ENCODE measurements at regions not wholly inside any gene's neighbourhood (a gene's known extent, or its start where the extent isn't known, plus 50 kb on each side); places are given as distances from the start of the nearest gene placed in this dataset.
A peak's percentile ranks its signal among the peaks of the same experiment; 100 is the strongest.
"Not testable (repeated sequence)": the region's sequence is repeated elsewhere in the genome, so short reads cannot be mapped to it uniquely, and the experiment has no call there.

GRCh38 chr14:101616202-101616601, 54.9 kb downstream of the DIO3 start:
- no peak for DNase-seq (ENCODE audit: low read depth in 3 of 3)

DNA sequence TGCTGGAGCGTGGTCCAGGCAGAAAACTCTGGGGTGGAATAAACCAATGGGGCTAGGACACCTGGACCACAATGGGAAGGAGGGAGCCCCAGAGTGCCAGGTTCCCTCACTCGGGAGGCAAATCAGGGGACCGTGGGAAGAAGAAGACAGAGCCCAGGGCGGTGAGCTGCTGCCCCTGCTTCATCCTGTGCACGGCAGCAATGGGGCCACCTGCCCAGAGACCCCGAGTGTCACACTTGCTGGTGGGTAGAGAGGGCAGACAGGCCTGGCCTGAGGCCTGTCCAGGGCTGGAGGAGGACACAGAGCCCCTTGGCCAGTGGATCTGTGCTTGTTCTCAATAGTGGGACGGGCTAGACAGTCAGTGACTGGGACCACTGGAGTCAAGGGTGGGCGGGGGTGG, 58.2 kb downstream of the DIO3 start:
- no peak for DNase-seq (ENCODE audit: low read depth in 3 of 3)

DNA sequence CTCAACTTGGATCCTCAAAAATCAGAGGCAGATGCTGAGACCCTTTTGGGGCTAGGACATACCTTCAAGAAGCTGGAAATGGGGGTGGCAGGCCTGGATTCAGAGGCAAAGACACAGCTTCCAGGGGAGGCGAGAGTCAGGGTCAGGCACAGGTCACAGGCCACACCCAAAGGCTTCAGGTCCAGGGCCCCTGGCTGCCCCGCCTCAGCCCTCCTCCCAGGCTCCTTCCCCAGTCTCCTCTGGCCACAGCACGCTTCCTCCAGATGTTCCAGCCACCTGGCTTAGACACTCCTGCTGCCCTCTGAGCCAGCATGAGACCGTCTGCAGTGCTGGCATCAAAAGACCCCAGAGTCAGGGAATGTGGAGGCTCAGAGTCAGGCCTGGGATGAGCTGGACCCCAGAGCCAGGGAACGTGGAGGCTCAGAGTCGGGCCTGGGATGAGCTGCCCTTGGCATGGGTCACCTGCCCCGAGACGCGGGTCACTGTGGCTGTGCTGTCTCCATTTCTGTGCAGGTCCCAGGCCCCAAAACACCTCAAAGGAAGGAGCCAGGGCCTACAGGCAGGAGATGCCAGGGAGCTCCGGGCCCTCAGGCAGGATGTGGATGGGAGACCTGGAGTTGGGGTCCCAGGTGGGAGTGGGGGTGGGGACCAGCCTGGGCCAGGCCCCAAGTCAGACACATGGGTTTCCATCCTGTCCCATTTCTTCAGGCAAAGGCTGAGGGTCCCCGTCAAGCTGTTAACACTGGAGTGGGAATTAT, 58.9 kb downstream of the DIO3 start:
- no peak for DNase-seq (ENCODE audit: low read depth in 3 of 3)

GRCh38 chr14:101620821-101621785, 59.8 kb downstream of the DIO3 start:
- DNase-seq (ENCODE audit: low read depth in 3 of 3) = no peak

- DNase-seq (ENCODE audit: low read depth in 3 of 3) = no peak
Measured at GRCh38 chr14:101622251-101623076, 61.2 kb downstream of the DIO3 start.

DNA sequence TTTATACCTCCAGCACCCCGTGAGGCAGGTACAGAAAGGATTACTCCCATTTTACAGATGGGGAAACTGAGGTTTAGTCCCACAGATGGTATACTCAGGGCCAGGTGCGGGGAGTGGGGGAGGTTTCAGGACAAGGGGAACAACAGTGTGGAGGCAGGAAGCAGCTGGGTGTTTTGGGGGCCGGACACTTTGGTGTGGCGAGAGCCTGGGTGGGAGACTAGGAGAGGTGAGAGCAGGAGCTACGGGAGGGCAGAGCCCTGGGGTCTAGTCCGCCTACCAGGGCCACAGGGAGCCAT, 61.7 kb downstream of the DIO3 start:
- no peak for DNase-seq (ENCODE audit: low read depth in 3 of 3)

DNA sequence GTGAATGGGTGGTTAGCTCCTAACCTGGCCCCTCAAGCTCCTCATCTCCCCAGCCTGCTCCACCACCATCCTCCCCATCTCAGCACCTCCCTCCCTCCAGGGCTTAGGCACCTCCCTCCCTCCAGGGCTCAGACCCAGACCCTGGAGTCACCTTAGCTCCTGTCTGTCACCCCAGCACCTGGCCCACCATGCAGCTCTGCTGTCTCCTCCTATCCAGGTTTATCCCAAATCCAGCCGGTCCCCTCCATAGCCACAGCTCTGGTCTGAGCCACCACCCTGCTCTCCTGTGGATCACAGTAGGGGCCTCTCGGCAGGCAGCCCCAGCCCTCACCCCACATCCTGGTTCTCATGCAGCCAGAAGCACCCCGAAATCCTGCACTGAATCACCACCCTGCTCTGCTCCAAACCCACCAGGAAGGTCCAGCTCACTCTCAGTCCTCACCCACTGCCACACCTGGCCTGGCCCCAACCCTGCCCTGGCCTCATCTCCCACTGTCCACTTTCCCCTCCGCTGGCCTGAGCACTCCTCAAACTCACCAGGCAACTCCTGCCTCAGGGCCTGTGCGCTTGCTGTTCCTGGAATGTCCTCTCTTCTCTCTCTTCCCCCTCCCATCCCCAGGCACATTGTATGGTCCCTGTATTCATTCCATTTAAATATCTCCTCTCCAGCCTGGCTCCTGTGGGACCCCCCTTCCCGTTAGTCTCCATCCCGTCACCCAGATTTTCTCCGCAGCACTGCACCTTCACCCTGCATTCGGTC, 62.6 kb downstream of the DIO3 start:
- DNase-seq (ENCODE audit: low read depth in 3 of 3) = no peak

DNA sequence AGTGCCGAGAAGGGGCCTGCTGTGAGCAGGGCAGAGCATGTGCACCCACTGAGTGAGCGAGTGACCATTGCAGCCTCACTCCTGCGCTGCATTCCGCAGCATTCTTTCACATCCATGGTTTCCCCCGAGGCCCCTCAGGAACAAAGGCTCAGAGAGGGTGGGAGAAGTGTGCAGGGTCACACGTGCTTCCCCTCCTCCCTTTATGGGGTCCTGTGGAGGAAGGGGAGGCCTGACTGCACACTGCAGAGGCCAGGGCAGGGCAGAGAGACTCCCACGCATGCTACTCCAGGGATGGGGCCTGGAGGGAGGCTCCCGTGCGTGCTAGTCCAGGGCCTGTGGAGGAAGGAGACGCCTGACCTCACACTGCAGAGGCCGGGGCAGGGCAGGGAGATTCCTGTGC, 63.2 kb downstream of the DIO3 start:
- DNase-seq (ENCODE audit: low read depth in 3 of 3) = no peak

- no peak for DNase-seq (ENCODE audit: low read depth in 3 of 3)
Measured at GRCh38 chr14:101625336-101626097, 64.2 kb downstream of the DIO3 start.

GRCh38 chr14:101626331-101626730, 65.0 kb downstream of the DIO3 start:
- DNase-seq (ENCODE audit: low read depth in 3 of 3) = no peak

- no peak for DNase-seq (ENCODE audit: low read depth in 3 of 3)
Measured at GRCh38 chr14:101627915-101628262, 66.6 kb downstream of the DIO3 start.

DNA sequence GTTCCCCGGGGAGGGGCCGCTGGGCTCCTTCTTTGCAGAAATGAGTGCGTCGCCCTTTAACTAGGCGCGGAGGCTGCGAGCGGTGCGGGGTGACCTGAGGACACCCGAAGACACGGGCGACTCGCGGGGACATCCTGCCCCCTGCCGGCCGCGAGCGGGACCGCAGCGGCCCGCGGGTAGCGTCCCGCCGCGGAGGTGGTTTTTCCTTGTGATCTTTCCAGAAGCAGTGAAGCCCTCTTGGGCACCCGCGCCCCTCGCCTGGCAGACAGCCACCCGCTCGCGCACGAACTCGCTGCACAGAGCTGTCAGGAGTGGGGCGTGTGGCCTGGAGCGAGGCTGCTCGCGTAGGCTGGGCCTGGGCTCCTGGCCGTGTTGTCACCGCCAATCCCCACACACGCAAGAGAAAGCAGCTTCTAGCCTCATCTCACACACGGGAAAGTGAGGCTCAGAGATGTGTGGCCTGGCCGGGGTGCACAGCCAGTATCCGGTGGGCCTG, 67.2 kb downstream of the DIO3 start:
- DNase-seq (ENCODE audit: low read depth in 3 of 3) = peak; percentile 49 to 55 (median 53)

DNA sequence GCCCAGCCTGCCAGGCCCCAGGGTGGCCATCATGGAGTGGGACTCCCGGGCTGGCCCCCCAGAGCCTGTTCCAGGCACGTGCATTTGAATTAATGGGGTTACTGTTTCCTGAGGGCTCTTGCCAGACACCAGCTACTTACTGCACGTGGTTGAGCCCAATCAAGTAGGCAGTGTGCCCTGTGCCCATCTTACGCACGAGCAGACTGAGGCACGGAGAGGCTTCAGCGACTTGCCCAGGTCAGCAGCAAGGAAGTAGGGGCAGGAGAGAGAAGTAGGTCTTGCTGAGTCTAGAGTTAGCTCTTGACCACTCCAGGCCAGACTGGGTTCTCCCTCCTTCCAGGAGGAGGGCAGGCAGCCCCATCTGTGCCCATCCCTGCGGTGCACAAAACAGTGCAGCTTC, 67.7 kb downstream of the DIO3 start:
- no peak for DNase-seq (ENCODE audit: low read depth in 3 of 3)

DNA sequence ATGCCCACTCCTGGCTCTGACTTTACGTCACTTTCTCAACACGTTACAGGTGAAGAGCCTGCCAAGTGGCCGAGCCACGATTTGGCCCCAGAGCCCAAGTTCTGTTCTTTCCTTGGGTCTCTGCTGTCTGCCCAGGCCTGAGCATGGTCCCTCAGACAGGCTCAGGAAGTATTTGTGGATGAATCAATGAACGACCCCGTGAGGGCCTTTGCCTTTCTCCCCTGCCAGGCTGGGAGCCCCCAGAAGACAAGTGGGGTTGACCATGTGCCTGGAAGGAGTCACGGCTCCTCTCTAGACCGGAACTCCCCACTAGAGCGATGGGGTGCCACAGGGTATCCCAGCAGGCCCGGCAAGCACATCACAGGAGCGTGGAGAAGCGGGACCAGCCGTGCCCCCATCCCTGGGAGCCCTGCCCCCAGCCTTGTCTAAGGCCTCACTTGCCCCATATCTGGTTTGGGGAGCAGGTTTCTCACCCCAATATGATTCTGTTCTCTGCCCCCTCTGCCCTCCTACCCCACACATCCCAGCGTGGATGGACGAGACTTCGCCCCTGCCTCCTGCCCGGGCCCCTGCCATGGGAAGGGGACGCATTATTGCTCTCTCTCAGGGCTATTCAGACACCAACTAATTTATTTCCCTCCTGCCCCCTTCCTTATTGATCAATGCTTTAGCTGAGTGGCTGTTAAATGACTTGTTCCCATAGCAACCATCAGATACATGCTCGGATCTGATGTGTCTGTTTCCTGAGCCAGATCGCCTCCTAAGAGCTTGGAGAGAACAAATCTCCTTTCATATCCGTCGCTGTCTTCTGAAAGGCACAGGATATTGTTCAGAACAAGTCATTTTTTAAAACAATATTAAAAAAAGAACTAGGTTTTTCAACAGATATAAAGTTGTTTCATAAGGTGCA, 69.0 kb downstream of the DIO3 start:
- DNase-seq (ENCODE audit: low read depth in 3 of 3) = no peak

- DNase-seq (ENCODE audit: low read depth in 3 of 3) = no peak
Measured at GRCh38 chr14:101631199-101631598, 69.9 kb downstream of the DIO3 start.

DNA sequence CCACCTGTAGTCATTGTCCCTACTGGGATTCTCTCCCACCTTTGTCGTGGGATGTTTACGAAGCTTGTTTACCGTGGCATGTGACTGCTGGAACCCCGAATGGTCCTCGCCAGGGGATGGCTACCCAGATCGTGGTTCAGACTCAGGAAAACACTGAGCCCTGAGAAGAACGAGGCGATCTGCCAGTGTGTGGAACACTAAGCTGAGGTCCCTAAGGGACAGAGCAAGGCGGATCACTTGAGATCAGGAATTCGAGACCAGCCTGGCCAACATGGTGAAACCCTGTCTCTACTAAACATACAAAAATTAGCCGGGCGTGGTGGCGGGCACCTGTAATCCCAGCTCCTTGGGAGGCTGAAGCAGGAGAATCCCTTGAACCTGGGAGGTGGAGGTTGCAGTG, 70.7 kb downstream of the DIO3 start:
- not testable (repeated sequence) for DNase-seq (ENCODE audit: low read depth in 3 of 3)

- DNase-seq (ENCODE audit: low read depth in 3 of 3) = no peak
Measured at GRCh38 chr14:101632520-101632919, 71.2 kb downstream of the DIO3 start.

- DNase-seq (ENCODE audit: low read depth in 3 of 3) = no peak
Measured at GRCh38 chr14:101633276-101633675, 72.0 kb downstream of the DIO3 start.

DNA sequence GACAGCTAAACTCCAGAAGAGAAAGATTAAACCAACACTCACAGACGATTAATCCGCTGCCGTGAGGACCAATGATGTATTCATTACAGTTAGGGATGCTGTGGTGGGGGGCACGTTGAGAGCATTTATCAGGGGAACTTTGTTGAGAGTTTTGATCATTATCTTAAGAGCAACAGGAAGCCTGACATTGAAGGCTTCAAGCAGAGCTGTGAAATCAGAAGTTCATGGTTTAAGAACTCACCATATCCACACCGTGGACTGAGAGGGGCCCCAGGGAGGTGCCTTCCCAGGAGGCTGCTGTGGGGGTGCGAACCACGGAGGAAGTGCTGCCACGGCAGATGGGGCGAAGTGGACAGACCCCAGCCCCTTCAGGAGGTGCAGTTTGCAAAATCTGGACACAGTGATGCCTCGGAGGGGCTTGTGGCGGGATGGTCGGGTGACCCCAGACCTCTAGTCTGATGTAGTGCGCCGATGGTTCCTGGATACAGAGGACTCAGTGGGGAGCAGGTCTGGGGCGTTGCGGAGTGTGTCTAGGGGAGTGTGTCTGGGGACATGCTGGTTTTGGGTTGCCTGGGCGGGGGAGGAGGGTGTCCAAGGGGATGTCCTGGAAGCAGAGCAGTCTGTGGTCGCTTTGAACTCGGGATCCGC, 73.0 kb downstream of the DIO3 start:
- no peak for DNase-seq (ENCODE audit: low read depth in 3 of 3)

Data from stimulated activated CD4-positive, alpha-beta T cell treated with anti-CD3 and anti-CD28 coated beads, TNF-alpha, amount 100 ng/mL, for 4 hours (primary cell).